Activated CD4-positive, alpha-beta T cell treated with anti-CD3 and anti-CD28 coated beads, Interleukin-2, amount 50 U/mL, for 1 hour (primary cell): ENCODE measurements at regions not wholly inside any gene's neighbourhood (a gene's known extent, or its start where the extent isn't known, plus 50 kb on each side); places are given as distances from the start of the nearest gene placed in this dataset.

Source experiments
- DNase-seq: peaks from one replicate; pipeline ENCODE4 v3.0.0-alpha.2; 2020

DNA sequence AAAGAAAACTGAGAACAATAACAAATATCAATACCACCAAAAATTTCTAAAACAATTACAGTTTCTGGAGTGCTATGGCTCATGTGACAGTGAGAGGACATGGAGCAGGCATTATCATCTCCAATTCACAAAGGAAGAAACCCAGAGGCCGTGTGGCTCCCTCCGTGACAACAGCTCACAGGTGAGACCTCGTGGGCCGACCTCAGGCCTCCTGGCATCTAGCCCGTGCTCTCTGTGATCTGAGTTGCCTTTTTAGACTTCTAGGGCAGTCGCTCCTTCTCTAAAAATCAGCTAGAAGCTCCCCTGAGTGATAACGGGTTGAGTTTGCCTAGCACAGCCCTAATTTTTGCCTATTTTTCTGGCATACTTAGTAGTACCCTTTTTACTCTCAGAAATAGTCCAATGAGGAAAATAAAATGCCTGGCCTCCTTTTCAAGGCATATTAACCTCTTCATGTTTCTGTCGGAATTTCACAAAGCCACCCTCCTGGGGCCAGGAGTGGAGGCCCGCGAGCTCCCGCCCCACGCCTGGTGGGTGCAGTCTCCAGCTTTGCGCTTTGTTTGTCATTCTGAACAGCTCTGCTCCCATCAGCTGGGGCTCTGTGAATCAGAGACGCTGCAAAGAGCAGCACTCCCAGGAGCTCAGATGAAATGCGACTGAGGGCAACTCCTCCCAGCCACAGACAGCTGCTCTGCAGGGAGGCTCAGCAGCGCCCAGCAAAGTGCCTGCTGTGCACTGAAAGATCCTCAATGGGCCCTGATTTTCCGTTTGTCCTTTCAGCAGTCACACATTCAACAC is 292.5 kb downstream of the UQCRFS1 start:
- DNase-seq: no peak

- DNase-seq: no peak
These were observed 295.3 kb downstream of the UQCRFS1 start for GRCh38 chr19:28917621-28918020.

GRCh38 chr19:28915737-28916460 is 297.1 kb downstream of the UQCRFS1 start:
- DNase-seq: no peak

GRCh38 chr19:28915202-28915601 is 297.7 kb downstream of the UQCRFS1 start:
- no peak for DNase-seq

GRCh38 chr19:28914173-28914572 is 298.8 kb downstream of the UQCRFS1 start:
- DNase-seq: no peak

GRCh38 chr19:28913626-28914025 is 299.3 kb downstream of the UQCRFS1 start:
- DNase-seq: no peak

GRCh38 chr19:28908941-28909340 is 304.0 kb downstream of the UQCRFS1 start:
- DNase-seq: no peak

DNA sequence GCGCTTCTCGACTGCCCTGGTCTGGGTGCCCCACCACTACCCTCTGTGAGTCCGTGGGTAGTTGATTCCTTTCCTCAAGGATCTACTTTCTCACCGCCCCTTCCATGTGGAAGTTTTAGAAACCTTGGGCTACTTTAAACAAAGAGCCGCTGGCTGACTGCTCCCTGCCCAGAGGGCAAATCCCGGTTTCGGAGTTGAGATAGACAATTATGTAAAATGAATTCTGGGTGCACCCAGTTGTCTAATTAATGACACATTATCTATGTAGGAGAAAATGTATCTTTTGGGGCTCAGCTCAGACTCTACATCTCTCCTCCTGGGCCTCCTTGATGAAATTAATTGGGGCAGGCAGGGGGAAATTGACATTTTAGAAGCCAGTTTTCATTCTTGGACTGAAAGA is 305.4 kb downstream of the UQCRFS1 start:
- no peak for DNase-seq

DNA sequence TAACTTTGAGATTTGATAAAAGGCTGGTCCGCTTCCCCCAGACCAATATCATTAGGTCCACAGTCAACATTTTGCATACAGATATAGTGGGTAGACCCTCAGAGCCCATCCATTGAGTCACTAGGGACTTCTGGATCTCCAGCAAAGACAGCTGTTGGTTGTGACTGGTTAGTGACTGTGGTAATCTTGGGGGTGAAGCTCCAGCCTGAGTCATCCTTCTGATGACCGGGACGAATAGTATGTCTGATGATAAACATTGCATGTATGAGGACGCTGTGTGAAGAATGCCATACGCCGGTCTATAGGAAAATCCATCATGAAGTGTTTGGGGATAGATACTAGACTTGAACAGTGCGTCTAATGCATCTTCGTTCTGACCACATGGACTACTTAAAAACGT is 307.0 kb downstream of the UQCRFS1 start:
- no peak for DNase-seq

DNA sequence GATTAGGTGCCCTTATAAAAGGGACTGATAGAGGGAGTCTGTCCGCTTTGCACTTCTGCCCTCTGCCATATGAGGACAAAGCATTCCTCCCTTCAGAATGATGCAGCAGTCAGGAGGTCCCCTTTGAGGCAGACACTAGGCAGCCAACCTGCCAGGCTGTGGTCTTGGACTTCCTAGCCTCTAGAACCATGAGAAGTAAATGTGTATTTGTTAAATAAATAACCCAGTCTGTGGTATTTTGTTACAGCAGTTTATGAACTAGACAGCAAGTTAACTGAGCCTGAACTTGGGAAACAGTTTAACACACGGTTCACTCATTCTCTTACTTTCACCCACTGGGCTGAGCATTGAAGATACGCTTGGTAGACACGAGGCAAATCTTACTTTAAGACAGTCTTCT is 313.2 kb downstream of the UQCRFS1 start:
- no peak for DNase-seq

DNA sequence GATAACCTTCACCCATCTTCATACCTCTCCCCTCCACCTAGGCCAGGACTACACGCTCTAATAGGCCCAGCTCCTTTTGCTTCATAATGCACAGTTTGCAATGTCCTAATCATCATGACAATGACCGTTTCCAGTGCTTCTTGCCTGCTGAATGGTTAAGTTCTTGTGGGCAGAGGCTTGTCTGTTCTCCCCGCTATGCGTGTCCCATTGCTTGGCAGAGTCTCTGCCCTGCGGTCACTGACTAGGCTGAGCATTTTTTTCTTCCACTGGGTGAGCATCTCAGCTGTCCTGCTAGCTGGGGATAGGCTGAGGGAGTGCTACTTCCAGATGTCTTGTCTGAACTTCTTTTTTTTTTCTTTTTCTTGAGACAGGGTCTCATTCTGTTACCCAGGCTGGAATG is 314.7 kb downstream of the UQCRFS1 start:
- no peak for DNase-seq

DNA sequence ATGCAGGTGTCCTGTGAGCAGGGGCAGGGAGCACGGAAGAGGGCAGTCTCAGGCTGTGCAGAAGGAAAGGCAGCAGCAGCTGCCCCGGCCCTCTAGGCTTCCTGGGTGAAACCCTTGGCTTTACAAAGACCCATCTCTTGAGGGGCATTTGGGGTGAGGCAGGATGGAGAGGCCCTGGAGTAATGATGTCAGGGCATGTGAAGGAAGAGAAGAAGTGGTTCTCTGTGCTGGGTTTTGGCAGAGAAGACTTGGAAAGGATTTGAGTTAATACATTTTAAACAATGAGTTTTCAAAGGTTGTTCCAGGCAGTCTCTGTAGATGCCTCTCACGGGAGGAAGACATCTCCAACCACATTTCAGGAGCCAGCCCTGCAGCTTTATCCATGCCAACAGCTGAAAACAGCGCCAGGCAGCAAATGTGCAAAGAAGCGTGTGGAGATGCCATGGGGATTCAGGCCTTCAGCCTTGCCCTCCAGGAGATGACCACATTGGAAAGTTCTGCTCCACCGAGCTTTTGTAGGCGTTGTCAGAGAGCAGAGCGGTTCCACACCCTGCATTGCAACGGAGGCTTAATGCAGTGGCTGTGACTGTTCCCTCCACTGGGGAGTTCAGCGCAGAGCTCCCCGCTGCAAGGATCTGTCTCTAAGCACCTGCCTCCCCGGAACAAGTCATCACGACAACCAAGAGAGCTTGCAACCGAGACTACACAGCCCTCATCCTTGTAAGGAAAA is 322.8 kb downstream of the UQCRFS1 start:
- DNase-seq: no peak

DNA sequence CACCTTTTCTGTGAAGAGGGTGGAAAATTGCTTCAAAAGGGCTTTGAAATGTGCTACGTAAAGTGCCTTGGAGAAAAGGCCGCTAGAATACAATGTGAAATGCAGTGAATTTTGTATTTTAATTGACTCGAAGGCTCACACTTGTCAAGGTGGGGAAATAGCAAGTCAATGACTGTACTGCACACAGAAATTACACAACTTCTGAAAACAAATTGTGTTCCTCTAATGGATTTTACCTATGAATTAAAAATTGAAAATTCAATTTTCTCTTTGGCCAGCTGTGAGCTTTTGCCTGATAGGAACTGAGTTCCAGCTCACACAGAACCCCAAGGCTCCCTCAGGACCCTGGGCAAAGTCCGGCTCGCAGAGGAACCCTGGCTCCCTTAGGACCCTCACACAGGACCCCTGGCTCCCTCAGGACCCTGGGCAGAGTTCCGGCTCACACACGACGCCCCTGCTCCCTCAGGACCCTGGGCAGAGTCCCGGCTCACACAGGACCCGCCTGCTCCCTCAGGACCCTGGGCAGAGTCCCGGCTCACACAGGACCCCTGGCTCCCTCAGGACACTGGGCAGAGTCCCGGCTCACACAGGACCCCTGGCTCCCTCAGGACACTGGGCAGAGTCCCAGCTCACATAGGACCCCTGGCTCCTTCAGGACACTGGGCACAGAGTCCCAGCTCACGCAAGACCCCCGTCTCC is 324.9 kb downstream of the UQCRFS1 start:
- DNase-seq: no peak

GRCh38 chr19:28886708-28887107 is 326.2 kb downstream of the UQCRFS1 start:
- DNase-seq: no peak

- DNase-seq: no peak
These were observed 327.0 kb downstream of the UQCRFS1 start for GRCh38 chr19:28885965-28886364.

DNA sequence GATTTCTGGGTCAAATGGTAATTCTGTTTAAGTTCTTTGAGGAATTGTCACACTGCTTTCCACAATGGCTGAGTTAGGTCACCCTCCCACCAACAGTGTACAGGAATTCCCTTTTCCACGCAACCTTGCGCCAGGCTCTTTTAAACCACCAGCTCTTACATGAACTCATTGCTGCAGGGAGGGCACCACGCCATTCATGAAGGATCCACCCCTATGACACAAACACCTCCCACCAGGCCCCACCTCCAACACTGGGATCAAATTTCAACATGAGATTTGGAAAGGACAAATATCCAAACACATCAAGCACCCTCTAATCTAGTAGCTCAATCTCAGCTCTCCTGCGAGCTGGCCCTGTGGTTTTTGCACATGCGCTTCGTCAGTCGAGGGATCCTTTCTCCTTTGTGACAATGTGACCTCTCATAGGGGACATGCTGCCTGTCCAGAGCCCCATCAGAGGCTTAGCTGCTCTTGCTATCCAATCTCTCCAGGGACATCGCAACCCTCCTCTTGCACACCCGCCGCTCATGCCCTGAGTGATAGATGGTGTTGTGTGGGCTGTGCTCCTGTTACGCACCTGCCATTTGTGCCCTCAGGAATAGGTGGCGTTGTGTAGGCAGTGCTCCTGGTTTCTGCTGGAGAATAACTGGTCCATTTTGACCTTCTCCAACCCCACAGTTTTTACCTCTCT is 328.0 kb downstream of the UQCRFS1 start:
- no peak for DNase-seq

DNA sequence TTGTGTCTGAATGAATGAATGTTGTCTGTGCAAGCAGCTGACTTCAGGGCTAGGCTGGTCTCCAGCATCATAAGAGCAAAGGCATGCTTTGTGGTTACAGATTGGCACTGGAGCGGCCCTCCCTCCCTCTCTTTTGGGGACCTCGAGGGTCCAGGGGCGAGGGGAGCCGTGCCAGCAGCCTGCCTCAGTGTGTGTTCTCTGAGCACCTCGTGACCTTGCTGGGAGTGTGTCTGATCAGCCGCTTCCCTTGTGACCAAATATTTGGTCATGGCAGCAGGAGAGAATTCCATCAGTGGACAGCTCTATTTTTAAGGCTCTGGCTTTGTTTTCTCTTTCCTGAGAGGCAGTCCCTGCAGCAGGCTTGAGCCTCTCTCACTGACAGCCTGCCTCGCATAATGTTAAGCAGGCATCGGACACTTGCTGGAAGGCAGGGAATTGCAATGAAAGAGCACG is 329.7 kb downstream of the UQCRFS1 start:
- no peak for DNase-seq

DNA sequence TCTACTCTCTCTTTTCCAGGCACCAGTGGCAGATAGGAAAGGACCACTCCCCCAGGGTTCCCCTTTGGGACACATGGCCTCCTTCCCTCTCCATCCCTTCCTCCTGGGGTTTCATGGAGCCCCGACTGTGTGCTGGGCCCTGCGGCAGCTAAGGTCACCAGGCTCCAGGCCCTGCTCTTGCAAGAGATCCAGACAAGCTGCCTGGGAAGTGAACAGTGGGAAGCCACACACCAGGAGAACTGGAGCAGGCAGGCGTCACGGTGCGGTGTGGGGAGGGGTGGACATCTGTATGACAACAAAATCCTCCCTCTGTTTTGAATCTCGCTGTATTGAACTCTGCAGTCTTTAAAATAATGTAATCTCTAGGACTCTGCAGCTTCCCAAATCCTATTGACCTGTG is 330.1 kb downstream of the UQCRFS1 start:
- DNase-seq: no peak

- no peak for DNase-seq
These were observed 331.3 kb downstream of the UQCRFS1 start for GRCh38 chr19:28881616-28882015.

- DNase-seq: no peak
These were observed 332.1 kb downstream of the UQCRFS1 start for GRCh38 chr19:28880735-28881401.

DNA sequence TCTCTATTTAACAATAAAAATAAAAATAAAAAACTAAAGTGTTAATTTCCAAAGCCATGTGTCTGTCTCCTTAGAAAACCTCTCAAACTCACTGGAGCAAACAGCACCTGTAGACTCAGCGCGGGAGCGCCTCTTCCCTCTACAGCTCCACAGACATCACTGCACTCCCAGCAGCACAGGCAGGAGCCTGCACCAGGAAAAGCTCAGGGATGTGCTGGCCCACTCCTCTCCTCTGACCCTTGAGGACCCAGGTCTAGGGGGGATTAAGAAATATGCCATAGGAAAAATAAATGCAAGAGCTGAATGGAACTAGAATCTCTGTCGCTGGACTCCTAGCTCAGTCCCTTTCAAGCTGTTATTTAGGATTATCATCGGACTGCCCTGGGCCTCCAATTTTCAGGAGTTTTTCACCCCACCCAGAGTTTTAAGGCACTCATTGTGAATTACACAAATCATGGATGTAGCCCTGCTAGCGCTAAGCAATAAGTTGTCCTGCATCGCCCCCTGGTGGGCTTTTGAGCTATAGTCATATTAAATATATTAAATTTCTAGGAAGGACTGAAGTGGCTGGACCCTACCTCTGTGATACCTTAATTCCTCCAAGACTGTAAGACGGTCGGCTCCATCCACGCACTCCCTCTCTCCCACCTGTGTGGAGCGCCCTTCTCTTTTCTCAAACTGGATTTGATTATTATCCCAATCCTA is 333.9 kb downstream of the UQCRFS1 start:
- peak; percentile 54 for DNase-seq
